ENCODE measurements at regions not wholly inside any gene's neighbourhood (a gene's known extent, or its start where the extent isn't known, plus 50 kb on each side); places are given as distances from the start of the nearest gene placed in this dataset.

- TF ChIP-seq EZH2 (IDR thresholded peaks at IDR 0.05; ENCODE audit: borderline replicate concordance) (no peak), EZH2phosphoT487 (IDR thresholded peaks at IDR 0.05; ENCODE audit: low read depth, severe bottlenecking, unreplicated experiment) (no peak), CTCF (IDR thresholded peaks at IDR 0.05; ENCODE audit: poor library complexity) (no peak)
These were observed 70.5 kb upstream of the QRFPR start for GRCh38 chr4:121451310-121451709.
